Glutamatergic neuron (in vitro differentiated cells): ENCODE measurements at regions not wholly inside any gene's neighbourhood (a gene's known extent, or its start where the extent isn't known, plus 50 kb on each side); places are given as distances from the start of the nearest gene placed in this dataset.
A peak's percentile ranks its signal among the peaks of the same experiment; 100 is the strongest.

Experiments
- DNase-seq: peaks from one replicate; pipeline ENCODE4 v3.0.0; 2022
- H3K27ac Mint-ChIP-seq: one replicate; pipeline ENCODE4 v1.8.0; 2020; ENCODE audit warnings: mild to moderate bottlenecking, mixed read lengths, inconsistent platforms; ENCODE audit not compliant: unreplicated experiment
- H3K27me3 Mint-ChIP-seq: one replicate; pipeline ENCODE4 v1.8.0; 2020; ENCODE audit warnings: mild to moderate bottlenecking, moderate library complexity, mixed read lengths, inconsistent platforms; ENCODE audit not compliant: unreplicated experiment
- H3K36me3 Mint-ChIP-seq: one replicate; pipeline ENCODE4 v1.8.0; 2020; ENCODE audit warnings: mild to moderate bottlenecking, mixed read lengths, inconsistent platforms; ENCODE audit not compliant: unreplicated experiment
- H3K4me1 Mint-ChIP-seq: one replicate; pipeline ENCODE4 v1.8.0; 2020; ENCODE audit warnings: mild to moderate bottlenecking, low read depth, mixed read lengths, inconsistent platforms; ENCODE audit not compliant: unreplicated experiment
- H3K4me3 Mint-ChIP-seq: one replicate; pipeline ENCODE4 v1.8.0; 2020; ENCODE audit warnings: mild to moderate bottlenecking, mixed read lengths, inconsistent platforms; ENCODE audit not compliant: unreplicated experiment
- H3K9me3 Mint-ChIP-seq: one replicate; pipeline ENCODE4 v1.8.0; 2020; ENCODE audit warnings: mild to moderate bottlenecking, moderate library complexity, mixed read lengths, inconsistent platforms; ENCODE audit not compliant: unreplicated experiment
- CTCF ChIP-seq: fragments of 200-600 bp; sonication (generic); IDR thresholded peaks from one replicate; pipeline ENCODE4 v1.5.0; 2021; ENCODE audit not compliant: partially characterized antibody, unreplicated experiment

GRCh38 chr11:109147726-109148125 is 274.3 kb upstream of the C11orf87 start:
- TF ChIP-seq CTCF = no peak
- no peak for DNase-seq
- peaks cover 3% of the 10 kb centered on the region for H3K27me3 Mint-ChIP-seq
- H3K4me1 Mint-ChIP-seq = peaks cover 44% of the 10 kb centered on the region
- H3K9me3 Mint-ChIP-seq = peaks cover 5% of the 10 kb centered on the region
- peaks cover 2% of the 10 kb centered on the region for H3K36me3 Mint-ChIP-seq
- peak overlapping the region; percentile 82 for H3K27ac Mint-ChIP-seq
- H3K4me3 Mint-ChIP-seq = no peak overlapping the region

- Mint-ChIP-seq H3K27ac (peak overlapping the region; percentile 82), H3K4me3 (no peak overlapping the region), H3K27me3 (peaks cover 3% of the 10 kb centered on the region), H3K9me3 (peaks cover 5% of the 10 kb centered on the region), H3K4me1 (peaks cover 44% of the 10 kb centered on the region), H3K36me3 (peaks cover 5% of the 10 kb centered on the region)
- no peak for DNase-seq
- TF ChIP-seq CTCF = no peak
These were observed 273.3 kb upstream of the C11orf87 start for GRCh38 chr11:109148669-109149068.

- Mint-ChIP-seq H3K27me3 (peaks cover 3% of the 10 kb centered on the region), H3K4me1 (peaks cover 44% of the 10 kb centered on the region), H3K9me3 (peaks cover 5% of the 10 kb centered on the region), H3K4me3 (no peak overlapping the region), H3K27ac (peak overlapping the region; percentile 59), H3K36me3 (peaks cover 9% of the 10 kb centered on the region)
- no peak for DNase-seq
- no peak for TF ChIP-seq CTCF
These were observed 271.4 kb upstream of the C11orf87 start for GRCh38 chr11:109150581-109150980.

DNA sequence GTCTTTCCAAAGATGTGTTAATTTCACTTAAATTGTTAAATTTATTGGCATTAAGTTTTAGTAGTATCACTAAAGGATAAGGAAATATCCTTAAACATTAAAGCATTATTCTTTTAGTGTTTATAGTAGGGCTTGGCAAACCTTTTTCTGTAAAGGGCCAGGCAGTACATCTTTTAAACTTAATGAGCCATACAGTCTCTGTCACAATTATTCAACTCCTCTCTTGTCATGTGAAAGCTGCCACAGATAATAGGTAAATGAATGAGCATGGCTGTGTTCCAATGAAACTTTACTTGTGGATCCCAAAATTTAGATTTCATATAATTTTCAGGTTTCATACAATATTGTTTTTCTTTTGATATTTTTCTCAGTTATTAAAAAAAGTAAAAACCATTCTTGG is 268.2 kb upstream of the C11orf87 start:
- TF ChIP-seq CTCF = no peak
- peaks cover 15% of the 10 kb centered on the region for H3K36me3 Mint-ChIP-seq
- DNase-seq = no peak
- H3K4me3 Mint-ChIP-seq = no peak overlapping the region
- no peaks in the 10 kb centered on the region for H3K9me3 Mint-ChIP-seq
- H3K27ac Mint-ChIP-seq = no peak overlapping the region
- H3K4me1 Mint-ChIP-seq = peaks cover 13% of the 10 kb centered on the region
- H3K27me3 Mint-ChIP-seq = no peaks in the 10 kb centered on the region

GRCh38 chr11:109155291-109155690 is 266.7 kb upstream of the C11orf87 start:
- Mint-ChIP-seq H3K27ac (no peak overlapping the region), H3K4me1 (peaks cover 9% of the 10 kb centered on the region)

More at GRCh38 chr11:109155291-109155690, 266.7 kb upstream of the C11orf87 start:
- Mint-ChIP-seq H3K9me3 (no peaks in the 10 kb centered on the region), H3K27me3 (no peaks in the 10 kb centered on the region), H3K4me3 (no peak overlapping the region), H3K36me3 (peaks cover 19% of the 10 kb centered on the region)
- DNase-seq = no peak
- no peak for TF ChIP-seq CTCF
